Neutrophil (primary cell): ENCODE measurements at regions not wholly inside any gene's neighbourhood (a gene's known extent, or its start where the extent isn't known, plus 50 kb on each side); places are given as distances from the start of the nearest gene placed in this dataset.

ENCODE experiments used
- H3K27ac ChIP-seq: fragments of 200-600 bp; sonication (generic); 2 replicates; pipeline ENCODE4 v1.5.1; 2016; ENCODE audit warnings: mild to moderate bottlenecking, moderate library complexity
- H3K27me3 ChIP-seq: fragments of 200-600 bp; sonication (generic); 2 replicates; pipeline ENCODE4 v1.6.0; 2016; ENCODE audit warnings: mild to moderate bottlenecking
- H3K36me3 ChIP-seq: fragments of 200-600 bp; sonication (generic); 2 replicates; pipeline ENCODE4 v1.5.1; 2017
- H3K4me1 ChIP-seq, 2 experiments: fragments of 200-600 bp in 1 of 2; sonication (generic) in 1 of 2; 1 replicate in 1 of 2; 2 replicates in 1 of 2; pipeline versions ENCODE4 v1.5.1 to v1.6.1; 2013 to 2016; ENCODE audit warnings: low read depth in 1 of 2, low read length in 1 of 2, mild to moderate bottlenecking in 1 of 2, moderate library complexity in 1 of 2; ENCODE audit not compliant: control insufficient read depth in 1 of 2, insufficient read depth in 1 of 2
- H3K4me3 ChIP-seq, 2 experiments: fragments of 200-600 bp in 1 of 2; sonication (generic) in 1 of 2; 1 replicate in 1 of 2; 2 replicates in 1 of 2; pipeline ENCODE4 v1.5.1; 2013 to 2016; ENCODE audit warnings: low read depth in 1 of 2, low read length in 1 of 2, mild to moderate bottlenecking in 1 of 2, moderate library complexity in 1 of 2
- H3K9me3 ChIP-seq: fragments of 200-600 bp; sonication (generic); 2 replicates; pipeline ENCODE4 v1.5.1; 2016
- TF ChIP-seq, protein P1 (sequence below): fragments of 200-600 bp; sonication (generic); IDR thresholded peaks from 2 replicates; pipeline ENCODE4 v1.5.1; 2016; ENCODE audit warnings: antibody characterized with exemption

DNA sequence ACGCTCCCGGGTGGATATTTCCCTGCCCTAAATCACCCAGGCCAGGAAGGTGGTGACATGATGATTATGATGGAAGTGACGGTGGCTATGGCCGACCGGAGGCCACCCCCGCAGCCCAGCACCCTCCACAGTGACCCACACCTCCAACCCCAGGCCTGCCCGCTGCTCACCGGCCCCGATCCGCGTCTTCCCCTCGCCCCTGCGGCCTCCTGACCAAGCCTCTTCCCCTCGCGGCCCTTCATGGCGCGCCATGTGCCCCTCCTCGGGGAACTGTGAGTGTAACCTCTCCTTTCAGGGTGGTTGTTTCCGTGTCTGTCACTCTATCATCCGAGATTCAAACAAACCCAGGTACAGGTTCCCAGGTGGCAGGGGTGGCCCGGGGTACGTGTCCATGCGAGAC lies 78.3 kb downstream of the UNCX start:
- Histone ChIP-seq H3K4me1 (no peaks in the 10 kb centered on the region), H3K27me3 (no peaks in the 10 kb centered on the region), H3K4me3 (no peak overlapping the region), H3K27ac (no peak overlapping the region), H3K36me3 (no peaks in the 10 kb centered on the region), H3K9me3 (no peaks in the 10 kb centered on the region)
- TF ChIP-seq, protein P1, sequence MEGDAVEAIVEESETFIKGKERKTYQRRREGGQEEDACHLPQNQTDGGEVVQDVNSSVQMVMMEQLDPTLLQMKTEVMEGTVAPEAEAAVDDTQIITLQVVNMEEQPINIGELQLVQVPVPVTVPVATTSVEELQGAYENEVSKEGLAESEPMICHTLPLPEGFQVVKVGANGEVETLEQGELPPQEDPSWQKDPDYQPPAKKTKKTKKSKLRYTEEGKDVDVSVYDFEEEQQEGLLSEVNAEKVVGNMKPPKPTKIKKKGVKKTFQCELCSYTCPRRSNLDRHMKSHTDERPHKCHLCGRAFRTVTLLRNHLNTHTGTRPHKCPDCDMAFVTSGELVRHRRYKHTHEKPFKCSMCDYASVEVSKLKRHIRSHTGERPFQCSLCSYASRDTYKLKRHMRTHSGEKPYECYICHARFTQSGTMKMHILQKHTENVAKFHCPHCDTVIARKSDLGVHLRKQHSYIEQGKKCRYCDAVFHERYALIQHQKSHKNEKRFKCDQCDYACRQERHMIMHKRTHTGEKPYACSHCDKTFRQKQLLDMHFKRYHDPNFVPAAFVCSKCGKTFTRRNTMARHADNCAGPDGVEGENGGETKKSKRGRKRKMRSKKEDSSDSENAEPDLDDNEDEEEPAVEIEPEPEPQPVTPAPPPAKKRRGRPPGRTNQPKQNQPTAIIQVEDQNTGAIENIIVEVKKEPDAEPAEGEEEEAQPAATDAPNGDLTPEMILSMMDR, result no peak

DNA sequence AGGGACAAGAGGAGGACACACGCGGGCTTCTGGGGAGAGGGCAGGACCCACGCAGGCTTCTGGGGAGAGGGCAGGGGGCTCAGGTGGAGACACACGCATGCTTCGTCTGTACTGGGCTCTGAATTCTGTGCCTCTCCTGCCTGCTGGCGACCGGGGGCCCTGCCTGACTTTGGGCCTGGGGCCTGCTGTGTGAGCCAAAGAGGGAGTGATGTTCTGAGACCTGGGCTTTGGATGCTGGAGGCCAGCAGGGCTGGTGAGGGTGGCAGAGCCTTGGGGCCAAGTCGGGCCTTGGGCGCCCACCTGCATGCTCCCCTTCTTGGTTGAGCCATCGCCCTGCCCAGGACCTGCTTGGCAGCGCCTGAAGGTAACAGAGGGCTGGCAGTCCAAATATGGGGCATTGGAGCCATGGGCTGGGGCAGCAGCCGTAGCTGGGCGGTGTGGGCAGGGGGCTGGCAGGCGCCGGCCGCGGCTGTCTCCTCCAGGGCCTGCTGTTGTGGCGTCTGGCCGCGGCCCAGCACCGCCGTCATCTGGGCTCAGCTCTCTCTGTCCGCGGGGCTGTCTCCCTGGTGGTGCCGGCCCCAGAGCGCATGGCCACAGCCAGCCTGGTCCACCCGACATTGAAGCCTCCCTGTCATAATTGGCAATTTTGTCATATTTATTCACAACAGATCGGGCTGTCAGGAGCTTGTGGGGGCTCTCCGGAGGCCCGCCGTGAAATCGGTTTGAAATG lies 78.9 kb downstream of the UNCX start:
- Histone ChIP-seq H3K9me3 (no peaks in the 10 kb centered on the region), H3K36me3 (no peaks in the 10 kb centered on the region), H3K27me3 (no peaks in the 10 kb centered on the region), H3K4me3 (no peak overlapping the region), H3K27ac (no peak overlapping the region), H3K4me1 (no peaks in the 10 kb centered on the region)
- TF ChIP-seq, protein P1, result no peak

DNA sequence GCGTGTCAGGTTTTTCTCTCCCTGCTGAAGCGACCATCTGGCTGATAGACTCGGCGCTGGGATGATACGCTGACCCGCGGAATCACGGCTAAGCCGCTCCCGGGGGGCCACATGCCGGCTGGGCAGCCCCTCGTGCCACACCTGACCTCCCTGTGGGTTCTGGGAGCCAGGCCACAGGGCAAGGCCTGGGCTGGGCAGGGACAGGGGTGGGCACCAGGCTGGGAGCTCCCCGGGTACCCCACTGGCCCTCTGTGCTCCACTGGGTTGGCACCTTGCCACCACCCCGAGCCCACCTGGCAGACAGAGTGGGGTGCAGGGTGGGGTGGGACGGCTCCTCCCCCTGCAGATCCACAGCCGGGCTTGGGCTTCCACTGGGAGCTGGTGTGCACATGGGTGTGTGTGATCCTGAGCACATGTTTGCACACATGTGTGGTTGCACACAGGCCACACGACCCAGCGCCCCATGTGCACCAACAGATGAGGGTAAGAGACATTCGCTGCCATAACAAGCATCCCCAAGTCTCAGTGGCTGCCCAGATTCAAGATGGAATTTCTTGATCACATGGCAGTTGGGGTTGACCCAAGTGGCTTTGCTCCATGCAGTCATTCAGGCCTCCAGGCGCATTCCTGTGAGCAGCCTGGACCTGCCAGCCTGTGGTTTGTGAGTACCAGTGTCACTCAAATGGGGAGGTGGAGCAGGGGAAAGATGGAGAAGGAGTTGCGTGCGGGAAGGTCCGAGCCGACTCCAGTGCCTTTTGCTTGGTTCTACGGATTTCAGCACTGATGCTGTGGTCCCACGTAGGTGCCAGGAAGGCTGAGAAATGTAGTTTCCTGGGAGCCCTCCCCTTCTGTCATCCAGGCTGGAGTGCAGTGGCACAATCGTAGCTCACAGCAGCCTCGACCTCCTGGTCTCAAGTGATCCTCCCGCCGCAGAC lies 79.7 kb downstream of the UNCX start:
- Histone ChIP-seq H3K27me3 (no peaks in the 10 kb centered on the region), H3K27ac (no peak overlapping the region), H3K4me1 (no peaks in the 10 kb centered on the region), H3K9me3 (no peaks in the 10 kb centered on the region), H3K36me3 (no peaks in the 10 kb centered on the region), H3K4me3 (no peak overlapping the region)
- TF ChIP-seq, protein P1, result no peak

DNA sequence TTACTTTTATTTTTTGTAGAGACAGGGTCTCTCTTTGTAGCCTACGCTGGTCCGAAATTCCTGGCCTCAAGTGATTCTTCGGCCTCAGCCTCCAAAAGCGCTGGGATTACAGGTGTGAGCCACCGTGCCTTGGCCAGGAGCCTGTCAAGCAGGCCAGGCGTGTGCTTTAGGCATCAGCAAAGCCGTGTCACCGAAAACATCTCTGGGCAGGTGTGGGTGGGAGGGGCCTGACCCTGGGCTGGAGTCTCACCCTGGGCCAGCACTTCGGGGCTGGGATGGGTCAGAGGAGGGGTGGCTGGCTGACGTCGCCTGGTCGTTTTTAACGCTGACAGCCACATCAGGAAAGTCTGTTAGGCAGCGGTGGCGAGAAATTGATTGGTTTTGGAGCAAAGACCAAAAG lies 80.9 kb downstream of the UNCX start:
- no peak overlapping the region for H3K27ac ChIP-seq
- no peaks in the 10 kb centered on the region for H3K9me3 ChIP-seq
- H3K4me3 ChIP-seq, result no peak overlapping the region
- H3K27me3 ChIP-seq, result no peaks in the 10 kb centered on the region
- TF ChIP-seq, protein P1, result no peak
- H3K4me1 ChIP-seq, result no peaks in the 10 kb centered on the region
- no peaks in the 10 kb centered on the region for H3K36me3 ChIP-seq

DNA sequence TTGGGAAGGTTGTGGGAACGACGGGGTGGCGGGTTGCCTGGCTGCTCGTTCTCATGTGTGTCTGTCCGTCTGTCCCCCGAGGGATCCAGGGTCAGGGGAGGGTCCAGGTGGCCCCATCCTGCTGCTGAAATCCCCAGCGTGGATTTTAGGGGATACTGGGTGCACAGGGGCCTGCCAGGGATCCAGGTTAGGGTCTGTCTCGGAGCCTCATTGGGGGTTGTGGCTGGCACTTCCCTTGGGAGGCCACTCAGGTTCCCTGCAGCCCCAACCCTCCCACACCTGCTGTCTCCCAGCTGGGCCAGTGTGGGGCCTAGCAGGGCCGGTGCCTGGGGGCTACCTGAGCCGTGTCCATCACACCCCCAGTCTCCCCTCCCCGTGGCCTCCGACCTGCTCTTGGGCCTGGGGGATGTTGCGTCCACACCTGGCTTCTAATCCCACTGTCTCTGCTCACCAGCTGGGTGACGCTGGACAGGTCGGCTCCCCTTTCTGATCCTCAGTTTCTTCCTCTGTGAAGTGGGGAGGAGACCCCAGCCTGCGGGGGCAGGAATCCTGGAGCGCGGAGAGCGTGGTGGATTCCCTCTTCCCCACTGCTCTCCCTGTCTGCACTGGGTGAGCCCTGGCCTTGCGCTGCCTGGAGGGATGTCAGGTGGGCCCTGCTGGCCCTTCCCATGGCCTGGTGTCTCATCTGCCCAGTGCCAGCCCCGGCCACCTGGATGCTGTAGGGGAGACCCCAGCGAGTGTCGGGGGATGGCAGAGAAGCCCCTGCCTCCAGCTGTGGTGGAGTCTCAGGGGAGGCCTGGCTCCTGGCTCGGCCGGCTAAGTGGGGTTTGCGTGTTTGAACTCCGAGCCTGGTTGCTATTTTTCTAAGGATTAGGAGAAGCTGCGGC lies 81.6 kb downstream of the UNCX start:
- Histone ChIP-seq H3K36me3 (no peaks in the 10 kb centered on the region), H3K9me3 (no peaks in the 10 kb centered on the region), H3K4me3 (no peak overlapping the region), H3K27ac (no peak overlapping the region), H3K4me1 (no peaks in the 10 kb centered on the region), H3K27me3 (no peaks in the 10 kb centered on the region)
- TF ChIP-seq, protein P1, result no peak
